ENCODE measurements at regions not wholly inside any gene's neighbourhood (a gene's known extent, or its start where the extent isn't known, plus 50 kb on each side); places are given as distances from the start of the nearest gene placed in this dataset.

DNA sequence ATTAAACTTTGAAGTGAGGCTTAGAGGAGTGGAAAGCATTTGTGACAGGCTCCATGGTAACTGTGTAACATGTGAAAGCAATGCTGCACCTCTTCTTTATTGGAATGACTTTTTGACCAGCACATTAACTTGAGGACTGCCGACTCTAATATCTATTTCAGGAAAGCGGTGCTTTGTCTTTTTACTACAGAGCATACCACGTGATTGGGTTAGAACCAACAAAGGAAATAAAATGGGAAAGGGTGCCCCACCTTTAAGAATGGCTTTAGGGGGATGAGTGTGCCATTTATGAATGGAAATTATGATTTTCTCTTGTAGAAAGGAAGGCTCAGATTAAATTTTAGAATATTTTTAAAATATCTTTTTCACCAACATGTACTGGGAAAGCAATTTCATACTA is 57.3 kb upstream of the VPREB1 start:
- Histone ChIP-seq H3K27ac (ENCODE audit: low read depth in 1 of 2, low read length in 2 of 2) (no peak overlapping the region), H3K9me3 (ENCODE audit: control insufficient read depth in 1 of 2, insufficient read depth in 1 of 2, low read length in 2 of 2) (no peaks in the 10 kb centered on the region), H3K36me3 (ENCODE audit: insufficient read depth, low read length) (no peaks in the 10 kb centered on the region), H3K4me1 (ENCODE audit: insufficient read depth, low read length) (no peaks in the 10 kb centered on the region), H3K27me3 (ENCODE audit: control insufficient read depth in 1 of 2, insufficient read depth in 2 of 2, low read length in 2 of 2) (peaks cover 5 to 14% of the 10 kb centered on the region in 2 experiments), H3K4me3 (ENCODE audit: low read length) (no peak overlapping the region)
- H3K4me1 Mint-ChIP-seq (ENCODE audit: low read depth), result no peaks in the 10 kb centered on the region
- no peak for DNase-seq
- ATAC-seq (ENCODE audit: poor library complexity), result no peak
- no peak overlapping the region for H3K4me3 Mint-ChIP-seq
- no peak overlapping the region for H3K27ac Mint-ChIP-seq
- ChIA-PET POLR2A (no interaction called here), CTCF (interaction anchor here (2.5 kb wide), 1 partner anchor 8 kb away, joined by 9 read pairs; no protein-coding TSS in a partner anchor)
- H3K27me3 Mint-ChIP-seq, result peaks cover 71% of the 10 kb centered on the region
- H3K36me3 Mint-ChIP-seq (ENCODE audit: low read depth), result no peaks in the 10 kb centered on the region
- TF ChIP-seq, protein P1, sequence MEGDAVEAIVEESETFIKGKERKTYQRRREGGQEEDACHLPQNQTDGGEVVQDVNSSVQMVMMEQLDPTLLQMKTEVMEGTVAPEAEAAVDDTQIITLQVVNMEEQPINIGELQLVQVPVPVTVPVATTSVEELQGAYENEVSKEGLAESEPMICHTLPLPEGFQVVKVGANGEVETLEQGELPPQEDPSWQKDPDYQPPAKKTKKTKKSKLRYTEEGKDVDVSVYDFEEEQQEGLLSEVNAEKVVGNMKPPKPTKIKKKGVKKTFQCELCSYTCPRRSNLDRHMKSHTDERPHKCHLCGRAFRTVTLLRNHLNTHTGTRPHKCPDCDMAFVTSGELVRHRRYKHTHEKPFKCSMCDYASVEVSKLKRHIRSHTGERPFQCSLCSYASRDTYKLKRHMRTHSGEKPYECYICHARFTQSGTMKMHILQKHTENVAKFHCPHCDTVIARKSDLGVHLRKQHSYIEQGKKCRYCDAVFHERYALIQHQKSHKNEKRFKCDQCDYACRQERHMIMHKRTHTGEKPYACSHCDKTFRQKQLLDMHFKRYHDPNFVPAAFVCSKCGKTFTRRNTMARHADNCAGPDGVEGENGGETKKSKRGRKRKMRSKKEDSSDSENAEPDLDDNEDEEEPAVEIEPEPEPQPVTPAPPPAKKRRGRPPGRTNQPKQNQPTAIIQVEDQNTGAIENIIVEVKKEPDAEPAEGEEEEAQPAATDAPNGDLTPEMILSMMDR (IDR thresholded peaks at IDR 0.05), result no peak
- intact Hi-C loops (cut with DNase I, micrococcal nuclease), result no loop called here
- no peaks in the 10 kb centered on the region for H3K9me3 Mint-ChIP-seq

DNA sequence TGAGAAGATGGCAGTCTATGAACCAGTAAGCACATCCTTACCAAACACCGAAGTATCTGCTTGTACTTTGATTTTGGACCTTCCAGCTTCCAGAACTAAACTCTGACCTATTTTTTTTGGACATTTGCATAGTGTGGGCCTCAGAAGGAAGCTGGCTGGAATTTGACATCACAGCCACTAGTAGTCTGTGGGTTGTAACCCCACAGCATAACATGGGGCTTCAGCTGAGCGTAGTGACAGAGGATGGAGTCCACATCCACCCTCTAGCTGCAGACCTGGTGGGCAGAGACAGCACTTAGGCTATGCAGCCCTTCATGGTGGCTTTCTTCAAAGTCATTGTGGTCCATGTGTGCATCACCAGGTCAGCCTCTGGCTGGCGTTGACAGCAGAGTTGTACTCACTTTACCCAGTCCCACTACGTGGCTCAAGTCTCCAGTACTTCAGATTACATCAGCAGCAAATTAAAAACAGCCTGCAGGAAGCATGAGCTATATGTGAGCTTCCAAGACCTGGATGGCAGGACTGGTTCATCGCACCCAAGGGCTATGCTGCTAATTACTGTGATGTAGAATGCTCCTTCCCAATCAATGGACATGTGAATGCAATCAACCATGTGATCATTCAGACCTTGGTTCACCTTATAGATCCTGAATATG is 58.6 kb upstream of the VPREB1 start:
- no peaks in the 10 kb centered on the region for H3K36me3 ChIP-seq (ENCODE audit: insufficient read depth, low read length)
- H3K27me3 ChIP-seq (ENCODE audit: control insufficient read depth in 1 of 2, insufficient read depth in 2 of 2, low read length in 2 of 2), result peaks cover 5 to 14% of the 10 kb centered on the region in 2 experiments
- TF ChIP-seq, protein P1 (IDR thresholded peaks at IDR 0.05), result no peak
- H3K4me1 Mint-ChIP-seq (ENCODE audit: low read depth), result no peaks in the 10 kb centered on the region
- POLR2A ChIA-PET, result no interaction called here
- no peaks in the 10 kb centered on the region for H3K36me3 Mint-ChIP-seq (ENCODE audit: low read depth)
- no peak overlapping the region for H3K4me3 Mint-ChIP-seq
- no peaks in the 10 kb centered on the region for H3K9me3 Mint-ChIP-seq
- H3K27ac Mint-ChIP-seq, result no peak overlapping the region
- no peak overlapping the region for H3K27ac ChIP-seq (ENCODE audit: low read depth in 1 of 2, low read length in 2 of 2)
- H3K9me3 ChIP-seq (ENCODE audit: control insufficient read depth in 1 of 2, insufficient read depth in 1 of 2, low read length in 2 of 2), result no peaks in the 10 kb centered on the region
- DNase-seq (no peak), ATAC-seq (ENCODE audit: poor library complexity) (no peak)
- H3K27me3 Mint-ChIP-seq, result peaks cover 68% of the 10 kb centered on the region
- no peak overlapping the region for H3K4me3 ChIP-seq (ENCODE audit: low read length)
- CTCF ChIA-PET, result interaction anchor here (2.5 kb wide), 1 partner anchor 9 kb away, joined by 9 read pairs; no protein-coding TSS in a partner anchor
- H3K4me1 ChIP-seq (ENCODE audit: insufficient read depth, low read length), result no peaks in the 10 kb centered on the region
- intact Hi-C loops (cut with DNase I, micrococcal nuclease), result no loop called here

DNA sequence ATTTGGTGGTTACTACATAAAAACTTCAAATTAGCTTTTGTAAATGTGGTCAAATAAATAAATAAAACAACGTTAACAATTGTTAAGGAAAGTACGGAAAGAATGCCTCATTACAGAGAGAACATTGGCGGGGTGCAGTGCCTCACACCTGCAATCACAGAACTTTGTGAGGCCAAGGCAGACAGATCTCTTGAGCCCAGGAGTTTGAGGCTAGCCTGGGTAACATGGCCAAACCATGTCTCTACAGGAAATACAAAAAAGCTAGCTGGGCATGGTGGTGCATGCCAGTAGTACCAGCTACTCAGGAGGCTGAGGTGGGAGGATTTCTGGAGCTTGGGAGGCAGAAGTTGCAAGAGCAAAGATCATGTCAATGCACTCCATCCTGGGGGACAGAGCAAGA is 59.4 kb upstream of the VPREB1 start:
- Mint-ChIP-seq H3K4me3 (no peak overlapping the region), H3K27me3 (peaks cover 61% of the 10 kb centered on the region), H3K4me1 (ENCODE audit: low read depth) (no peaks in the 10 kb centered on the region), H3K9me3 (no peaks in the 10 kb centered on the region), H3K36me3 (ENCODE audit: low read depth) (no peaks in the 10 kb centered on the region), H3K27ac (no peak overlapping the region)
- POLR2A ChIA-PET, result interaction anchor here (0.6 kb wide), 1 partner anchor 1727 kb away, joined by 3 read pairs; no protein-coding TSS in a partner anchor
- TF ChIP-seq, protein P1 (IDR thresholded peaks at IDR 0.05), result no peak
- no peak overlapping the region for H3K27ac ChIP-seq (ENCODE audit: low read depth in 1 of 2, low read length in 2 of 2)
- H3K36me3 ChIP-seq (ENCODE audit: insufficient read depth, low read length), result no peaks in the 10 kb centered on the region
- no peak for ATAC-seq (ENCODE audit: poor library complexity)
- CTCF ChIA-PET, result interaction anchor here (2.5 kb wide), 1 partner anchor 10 kb away, joined by 9 read pairs; no protein-coding TSS in a partner anchor
- intact Hi-C loops (cut with DNase I, micrococcal nuclease), result no loop called here
- peaks cover 5 to 14% of the 10 kb centered on the region in 2 experiments for H3K27me3 ChIP-seq (ENCODE audit: control insufficient read depth in 1 of 2, insufficient read depth in 2 of 2, low read length in 2 of 2)
- H3K9me3 ChIP-seq (ENCODE audit: control insufficient read depth in 1 of 2, insufficient read depth in 1 of 2, low read length in 2 of 2), result no peaks in the 10 kb centered on the region
- DNase-seq, result no peak
- H3K4me3 ChIP-seq (ENCODE audit: low read length), result no peak overlapping the region
- H3K4me1 ChIP-seq (ENCODE audit: insufficient read depth, low read length), result no peaks in the 10 kb centered on the region

Data from CD4-positive, alpha-beta T cell (primary cell).